Muscle layer of duodenum (tissue), 2 donors: ENCODE measurements at regions not wholly inside any gene's neighbourhood (a gene's known extent, or its start where the extent isn't known, plus 50 kb on each side); places are given as distances from the start of the nearest gene placed in this dataset.
"Not testable (repeated sequence)": the region's sequence is repeated elsewhere in the genome, so short reads cannot be mapped to it uniquely, and the experiment has no call there.

Source experiments
- H3K27ac ChIP-seq: one replicate; pipeline ENCODE4 v1.7.0; 2013; ENCODE audit warnings: mild to moderate bottlenecking, low read length
- H3K27me3 ChIP-seq: one replicate; pipeline ENCODE4 v1.7.0; 2013; ENCODE audit warnings: low read depth, mild to moderate bottlenecking, control low read depth, low read length
- H3K36me3 ChIP-seq, 2 donors: one replicate each; pipeline ENCODE4 v1.7.0; 2013; ENCODE audit warnings: low read length in 2 of 2, control low read depth in 1 of 2, mild to moderate bottlenecking in 1 of 2; ENCODE audit not compliant: insufficient read depth in 2 of 2, control insufficient read depth in 1 of 2
- H3K4me1 ChIP-seq, 2 donors: one replicate each; pipeline ENCODE4 v1.7.0; 2013; ENCODE audit warnings: low read length in 2 of 2, mild to moderate bottlenecking in 2 of 2, control low read depth in 1 of 2, moderate library complexity in 1 of 2; ENCODE audit not compliant: insufficient read depth in 2 of 2, control insufficient read depth in 1 of 2
- H3K4me3 ChIP-seq, 2 donors: one replicate each; pipeline ENCODE4 v1.7.0; 2013; ENCODE audit warnings: low read length in 2 of 2, low read depth in 1 of 2, mild to moderate bottlenecking in 1 of 2
- H3K9me3 ChIP-seq, 2 donors: one replicate each; pipeline ENCODE4 v1.7.0; 2013; ENCODE audit warnings: low read length in 2 of 2, control low read depth in 1 of 2, mild to moderate bottlenecking in 1 of 2; ENCODE audit not compliant: control insufficient read depth in 1 of 2
- donor health status: healthy.

DNA sequence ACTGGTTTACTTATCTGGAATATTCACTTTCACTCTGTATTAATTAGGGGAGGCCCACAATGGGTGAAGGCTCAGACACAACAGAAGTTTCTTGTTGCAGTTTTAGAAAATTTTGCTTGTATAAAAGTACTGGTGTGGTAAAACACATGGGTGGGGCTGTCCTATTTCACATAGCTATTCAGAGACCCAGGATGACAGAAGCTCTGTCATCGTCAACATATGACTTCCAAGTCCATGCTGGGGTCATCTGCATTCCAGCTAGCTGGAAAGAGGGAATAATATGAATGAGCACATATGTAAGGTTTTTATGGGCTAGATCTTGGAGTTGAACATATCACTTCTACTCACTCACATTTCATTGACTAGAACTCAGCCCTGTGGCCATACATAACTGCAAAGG lies 166.4 kb upstream of the KCTD3 start:
- Histone ChIP-seq H3K4me3 (no peak overlapping the region), H3K27ac (no peak overlapping the region), H3K27me3 (no peaks in the 10 kb centered on the region), H3K36me3 (no peaks in the 10 kb centered on the region), H3K9me3 (no peaks in the 10 kb centered on the region), H3K4me1 (no peaks in the 10 kb centered on the region)

- H3K36me3 ChIP-seq = no peaks in the 10 kb centered on the region
- H3K4me1 ChIP-seq = no peaks in the 10 kb centered on the region
- H3K4me3 ChIP-seq = no peak overlapping the region
- no peak overlapping the region for H3K27ac ChIP-seq
- no peaks in the 10 kb centered on the region for H3K27me3 ChIP-seq
- H3K9me3 ChIP-seq = no peaks in the 10 kb centered on the region
Observed at GRCh38 chr1:215402147-215402546, 165.0 kb upstream of the KCTD3 start.

GRCh38 chr1:215405211-215405610 lies 161.9 kb upstream of the KCTD3 start:
- no peak overlapping the region for H3K27ac ChIP-seq
- H3K36me3 ChIP-seq = no peaks in the 10 kb centered on the region
- no peaks in the 10 kb centered on the region for H3K4me1 ChIP-seq
- no peaks in the 10 kb centered on the region for H3K27me3 ChIP-seq
- H3K4me3 ChIP-seq = no peak overlapping the region
- H3K9me3 ChIP-seq = no peaks in the 10 kb centered on the region

- H3K4me3 ChIP-seq = no peak overlapping the region
- H3K27me3 ChIP-seq = no peaks in the 10 kb centered on the region
- H3K4me1 ChIP-seq = no peaks in the 10 kb centered on the region
- no peaks in the 10 kb centered on the region for H3K9me3 ChIP-seq
- H3K27ac ChIP-seq = no peak overlapping the region
- no peaks in the 10 kb centered on the region for H3K36me3 ChIP-seq
Observed at GRCh38 chr1:215406927-215407326, 160.2 kb upstream of the KCTD3 start.

- H3K27ac ChIP-seq = no peak overlapping the region
Observed at GRCh38 chr1:215407575-215407974, 159.5 kb upstream of the KCTD3 start.

DNA sequence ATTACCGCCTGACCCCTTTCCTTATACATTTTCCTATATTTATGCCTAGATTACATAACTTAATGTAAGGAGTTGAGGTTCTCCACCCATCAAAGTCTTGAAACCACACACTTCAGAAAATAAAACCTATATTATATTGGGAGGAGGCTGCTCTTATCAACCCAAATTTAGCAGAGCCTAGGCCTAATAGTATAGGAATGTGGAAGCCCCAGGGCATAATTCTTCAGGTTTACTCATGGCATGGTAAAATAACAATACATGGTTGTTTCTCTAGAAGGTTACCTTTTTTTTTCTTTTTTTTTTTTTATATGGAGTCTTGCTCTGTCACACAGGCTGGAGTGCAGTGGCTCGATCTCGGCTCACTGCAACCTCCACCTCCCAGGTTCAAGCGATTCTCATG lies 157.6 kb upstream of the KCTD3 start:
- H3K36me3 ChIP-seq, H3K27ac ChIP-seq, H3K9me3 ChIP-seq, H3K4me1 ChIP-seq, H3K27me3 ChIP-seq, H3K4me3 ChIP-seq: not testable (repeated sequence)

More at GRCh38 chr1:215407575-215407974, 159.5 kb upstream of the KCTD3 start:
- H3K4me1 ChIP-seq = no peaks in the 10 kb centered on the region
- no peaks in the 10 kb centered on the region for H3K9me3 ChIP-seq
- no peaks in the 10 kb centered on the region for H3K36me3 ChIP-seq
- no peaks in the 10 kb centered on the region for H3K27me3 ChIP-seq
- H3K4me3 ChIP-seq = no peak overlapping the region

DNA sequence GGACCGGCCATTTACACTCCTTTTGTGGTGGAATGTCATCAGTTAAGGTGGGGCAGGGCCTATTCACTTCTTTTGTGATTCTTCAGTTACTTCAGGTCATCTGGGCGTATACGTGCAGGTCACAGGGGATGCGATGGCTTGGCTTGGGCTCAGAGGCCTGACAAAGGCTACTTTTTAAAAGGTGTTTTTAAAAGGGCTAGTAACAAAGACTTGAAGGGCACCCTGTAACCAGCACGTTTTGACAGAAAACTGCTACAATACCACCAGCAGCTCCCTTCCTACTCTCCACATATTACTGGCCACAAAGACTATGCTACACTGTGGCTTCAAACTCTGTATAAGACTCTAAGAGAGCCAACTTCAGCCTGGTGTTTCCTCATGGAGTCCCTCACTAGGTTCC lies 151.6 kb upstream of the KCTD3 start:
- H3K9me3 ChIP-seq, H3K36me3 ChIP-seq, H3K4me1 ChIP-seq, H3K27me3 ChIP-seq, H3K4me3 ChIP-seq, H3K27ac ChIP-seq: not testable (repeated sequence)

- H3K27me3 ChIP-seq = no peaks in the 10 kb centered on the region
- no peaks in the 10 kb centered on the region for H3K9me3 ChIP-seq
- no peaks in the 10 kb centered on the region for H3K36me3 ChIP-seq
- no peaks in the 10 kb centered on the region for H3K4me1 ChIP-seq
- no peak overlapping the region for H3K4me3 ChIP-seq
- H3K27ac ChIP-seq = no peak overlapping the region
Observed at GRCh38 chr1:215416497-215416896, 150.6 kb upstream of the KCTD3 start.

DNA sequence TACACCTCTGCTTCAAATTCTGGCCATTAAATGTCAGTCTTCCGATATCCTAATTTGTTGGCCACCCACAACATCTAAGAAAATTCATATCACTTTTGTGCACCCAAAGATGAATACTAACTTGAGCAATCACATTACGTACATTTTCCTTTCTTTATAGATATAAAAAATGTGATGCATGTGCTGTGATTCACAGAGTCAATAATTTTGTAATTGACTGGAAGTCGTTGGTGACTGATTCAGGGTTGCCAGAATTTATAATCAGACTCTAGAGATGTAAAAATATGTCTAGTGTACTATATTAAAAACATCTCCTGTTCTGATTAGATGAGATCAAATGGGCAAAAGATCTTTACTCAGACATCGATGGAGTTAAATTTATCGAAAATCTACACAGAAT lies 150.0 kb upstream of the KCTD3 start:
- no peaks in the 10 kb centered on the region for H3K4me1 ChIP-seq
- H3K27me3 ChIP-seq = no peaks in the 10 kb centered on the region
- no peak overlapping the region for H3K4me3 ChIP-seq
- no peak overlapping the region for H3K27ac ChIP-seq
- H3K36me3 ChIP-seq = no peaks in the 10 kb centered on the region
- no peaks in the 10 kb centered on the region for H3K9me3 ChIP-seq

GRCh38 chr1:215418876-215419447 lies 148.1 kb upstream of the KCTD3 start:
- Histone ChIP-seq H3K4me3 (no peak overlapping the region), H3K27ac (no peak overlapping the region), H3K9me3 (no peaks in the 10 kb centered on the region), H3K36me3 (no peaks in the 10 kb centered on the region), H3K27me3 (no peaks in the 10 kb centered on the region), H3K4me1 (no peaks in the 10 kb centered on the region)

DNA sequence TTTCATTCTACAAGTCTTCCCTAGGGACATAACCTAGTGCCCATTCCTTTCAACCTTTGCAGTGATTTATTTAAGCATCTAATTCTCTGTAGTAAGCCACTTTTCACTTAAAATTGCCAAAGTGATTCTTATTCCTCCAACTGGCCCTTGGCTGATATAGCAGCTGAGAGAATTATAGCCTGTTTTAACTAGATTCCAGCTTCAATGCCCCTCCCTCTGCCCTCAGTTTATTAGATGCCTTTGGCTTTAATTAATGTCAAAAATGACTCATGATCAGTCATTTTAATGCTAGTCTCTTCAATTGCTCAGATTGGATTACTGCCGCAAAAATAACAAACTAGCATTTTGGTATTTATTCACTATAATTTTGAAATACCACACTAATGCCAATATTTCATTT lies 145.4 kb upstream of the KCTD3 start:
- Histone ChIP-seq H3K4me1 (no peaks in the 10 kb centered on the region), H3K36me3 (no peaks in the 10 kb centered on the region), H3K9me3 (no peaks in the 10 kb centered on the region), H3K27ac (no peak overlapping the region), H3K27me3 (no peaks in the 10 kb centered on the region), H3K4me3 (no peak overlapping the region)

GRCh38 chr1:215423288-215423687 lies 143.8 kb upstream of the KCTD3 start:
- H3K27me3 ChIP-seq = no peaks in the 10 kb centered on the region
- no peak overlapping the region for H3K27ac ChIP-seq
- H3K4me1 ChIP-seq = no peaks in the 10 kb centered on the region
- no peak overlapping the region for H3K4me3 ChIP-seq
- H3K9me3 ChIP-seq = no peaks in the 10 kb centered on the region
- H3K36me3 ChIP-seq = no peaks in the 10 kb centered on the region
